ENCODE measurements at regions not wholly inside any gene's neighbourhood (a gene's known extent, or its start where the extent isn't known, plus 50 kb on each side); places are given as distances from the start of the nearest gene placed in this dataset.

- TF ChIP-seq, protein P1, sequence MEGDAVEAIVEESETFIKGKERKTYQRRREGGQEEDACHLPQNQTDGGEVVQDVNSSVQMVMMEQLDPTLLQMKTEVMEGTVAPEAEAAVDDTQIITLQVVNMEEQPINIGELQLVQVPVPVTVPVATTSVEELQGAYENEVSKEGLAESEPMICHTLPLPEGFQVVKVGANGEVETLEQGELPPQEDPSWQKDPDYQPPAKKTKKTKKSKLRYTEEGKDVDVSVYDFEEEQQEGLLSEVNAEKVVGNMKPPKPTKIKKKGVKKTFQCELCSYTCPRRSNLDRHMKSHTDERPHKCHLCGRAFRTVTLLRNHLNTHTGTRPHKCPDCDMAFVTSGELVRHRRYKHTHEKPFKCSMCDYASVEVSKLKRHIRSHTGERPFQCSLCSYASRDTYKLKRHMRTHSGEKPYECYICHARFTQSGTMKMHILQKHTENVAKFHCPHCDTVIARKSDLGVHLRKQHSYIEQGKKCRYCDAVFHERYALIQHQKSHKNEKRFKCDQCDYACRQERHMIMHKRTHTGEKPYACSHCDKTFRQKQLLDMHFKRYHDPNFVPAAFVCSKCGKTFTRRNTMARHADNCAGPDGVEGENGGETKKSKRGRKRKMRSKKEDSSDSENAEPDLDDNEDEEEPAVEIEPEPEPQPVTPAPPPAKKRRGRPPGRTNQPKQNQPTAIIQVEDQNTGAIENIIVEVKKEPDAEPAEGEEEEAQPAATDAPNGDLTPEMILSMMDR (conservative IDR thresholded peaks at IDR 0.05 in 1 of 2, IDR thresholded peaks at IDR 0.05 in 1 of 2; ENCODE audit: extremely low read depth in 1 of 2, insufficient read depth in 1 of 2, low read depth in 1 of 2, low read length in 2 of 2), result no peak
- TF ChIP-seq EZH2 (IDR thresholded peaks at IDR 0.05; ENCODE audit: borderline replicate concordance, low read length), result no peak
Measured at GRCh38 chr18:72063001-72063400, 481.1 kb downstream of the CBLN2 start.

Data from mammary epithelial cell (primary cell).